ENCODE measurements at regions not wholly inside any gene's neighbourhood (a gene's known extent, or its start where the extent isn't known, plus 50 kb on each side); places are given as distances from the start of the nearest gene placed in this dataset.
"Not testable (repeated sequence)": the region's sequence is repeated elsewhere in the genome, so short reads cannot be mapped to it uniquely, and the experiment has no call there.

GRCh38 chr10:108033518-108033917 is 869.0 kb upstream of the SORCS1 start:
- not testable (repeated sequence) for TF ChIP-seq POLR2AphosphoS5 (IDR thresholded peaks at IDR 0.05; ENCODE audit: low read depth, low read length); REST (IDR thresholded peaks at IDR 0.05; ENCODE audit: insufficient read depth in 1 of 2, low read depth in 2 of 2, low read length in 1 of 2); SIN3A (IDR thresholded peaks at IDR 0.05; ENCODE audit: borderline replicate concordance, insufficient read depth, low read depth, low read length); TCF7L2 (IDR thresholded peaks at IDR 0.05; ENCODE audit: low read depth, low read length)
- TF ChIP-seq, protein P1, sequence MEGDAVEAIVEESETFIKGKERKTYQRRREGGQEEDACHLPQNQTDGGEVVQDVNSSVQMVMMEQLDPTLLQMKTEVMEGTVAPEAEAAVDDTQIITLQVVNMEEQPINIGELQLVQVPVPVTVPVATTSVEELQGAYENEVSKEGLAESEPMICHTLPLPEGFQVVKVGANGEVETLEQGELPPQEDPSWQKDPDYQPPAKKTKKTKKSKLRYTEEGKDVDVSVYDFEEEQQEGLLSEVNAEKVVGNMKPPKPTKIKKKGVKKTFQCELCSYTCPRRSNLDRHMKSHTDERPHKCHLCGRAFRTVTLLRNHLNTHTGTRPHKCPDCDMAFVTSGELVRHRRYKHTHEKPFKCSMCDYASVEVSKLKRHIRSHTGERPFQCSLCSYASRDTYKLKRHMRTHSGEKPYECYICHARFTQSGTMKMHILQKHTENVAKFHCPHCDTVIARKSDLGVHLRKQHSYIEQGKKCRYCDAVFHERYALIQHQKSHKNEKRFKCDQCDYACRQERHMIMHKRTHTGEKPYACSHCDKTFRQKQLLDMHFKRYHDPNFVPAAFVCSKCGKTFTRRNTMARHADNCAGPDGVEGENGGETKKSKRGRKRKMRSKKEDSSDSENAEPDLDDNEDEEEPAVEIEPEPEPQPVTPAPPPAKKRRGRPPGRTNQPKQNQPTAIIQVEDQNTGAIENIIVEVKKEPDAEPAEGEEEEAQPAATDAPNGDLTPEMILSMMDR (IDR thresholded peaks at IDR 0.05) = not testable (repeated sequence)

Measured in Panc1 (cell line).